ENCODE measurements at regions not wholly inside any gene's neighbourhood (a gene's known extent, or its start where the extent isn't known, plus 50 kb on each side); places are given as distances from the start of the nearest gene placed in this dataset.

DNA sequence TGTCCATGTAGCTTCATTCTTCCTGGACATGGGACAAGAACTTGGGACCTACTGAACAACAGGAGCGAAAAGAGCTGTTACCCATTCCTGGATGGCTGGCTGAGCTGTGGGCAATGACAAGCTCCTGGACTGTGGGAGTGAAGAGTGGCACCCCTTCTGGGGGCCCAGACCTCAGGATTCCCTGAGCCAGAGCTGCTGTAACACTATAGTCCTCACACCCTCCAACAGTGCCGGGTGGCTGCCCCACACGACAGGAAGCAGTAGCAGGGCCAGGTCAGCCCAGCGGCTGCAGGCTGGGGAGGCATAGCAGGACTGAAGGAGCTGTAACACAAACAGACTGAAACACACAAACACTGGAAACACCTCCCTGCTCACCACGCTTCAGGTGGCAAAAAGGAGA, 169.7 kb upstream of the IRX2 start:
- Histone ChIP-seq H3K4me3 (ENCODE audit: low read depth, low read length) (no peak overlapping the region), H3K27me3 (replicated peaks) (no peaks in the 10 kb centered on the region), H3K27ac (no peak overlapping the region), H3K36me3 (replicated peaks) (no peaks in the 10 kb centered on the region)
- DNase-seq = no peak
- in situ Hi-C loops (cut with HindIII; ENCODE audit: low pct_ligation_motif_present, low sequenced_read_pairs) = no loop called here
- TF ChIP-seq, protein P1, sequence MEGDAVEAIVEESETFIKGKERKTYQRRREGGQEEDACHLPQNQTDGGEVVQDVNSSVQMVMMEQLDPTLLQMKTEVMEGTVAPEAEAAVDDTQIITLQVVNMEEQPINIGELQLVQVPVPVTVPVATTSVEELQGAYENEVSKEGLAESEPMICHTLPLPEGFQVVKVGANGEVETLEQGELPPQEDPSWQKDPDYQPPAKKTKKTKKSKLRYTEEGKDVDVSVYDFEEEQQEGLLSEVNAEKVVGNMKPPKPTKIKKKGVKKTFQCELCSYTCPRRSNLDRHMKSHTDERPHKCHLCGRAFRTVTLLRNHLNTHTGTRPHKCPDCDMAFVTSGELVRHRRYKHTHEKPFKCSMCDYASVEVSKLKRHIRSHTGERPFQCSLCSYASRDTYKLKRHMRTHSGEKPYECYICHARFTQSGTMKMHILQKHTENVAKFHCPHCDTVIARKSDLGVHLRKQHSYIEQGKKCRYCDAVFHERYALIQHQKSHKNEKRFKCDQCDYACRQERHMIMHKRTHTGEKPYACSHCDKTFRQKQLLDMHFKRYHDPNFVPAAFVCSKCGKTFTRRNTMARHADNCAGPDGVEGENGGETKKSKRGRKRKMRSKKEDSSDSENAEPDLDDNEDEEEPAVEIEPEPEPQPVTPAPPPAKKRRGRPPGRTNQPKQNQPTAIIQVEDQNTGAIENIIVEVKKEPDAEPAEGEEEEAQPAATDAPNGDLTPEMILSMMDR (IDR thresholded peaks at IDR 0.05; ENCODE audit: low read depth, low read length, missing control alignments) = no peak

- DNase-seq = no peak
- in situ Hi-C loops (cut with HindIII; ENCODE audit: low pct_ligation_motif_present, low sequenced_read_pairs) = no loop called here
Measured at GRCh38 chr5:2920312-2920711, 168.8 kb upstream of the IRX2 start.

DNA sequence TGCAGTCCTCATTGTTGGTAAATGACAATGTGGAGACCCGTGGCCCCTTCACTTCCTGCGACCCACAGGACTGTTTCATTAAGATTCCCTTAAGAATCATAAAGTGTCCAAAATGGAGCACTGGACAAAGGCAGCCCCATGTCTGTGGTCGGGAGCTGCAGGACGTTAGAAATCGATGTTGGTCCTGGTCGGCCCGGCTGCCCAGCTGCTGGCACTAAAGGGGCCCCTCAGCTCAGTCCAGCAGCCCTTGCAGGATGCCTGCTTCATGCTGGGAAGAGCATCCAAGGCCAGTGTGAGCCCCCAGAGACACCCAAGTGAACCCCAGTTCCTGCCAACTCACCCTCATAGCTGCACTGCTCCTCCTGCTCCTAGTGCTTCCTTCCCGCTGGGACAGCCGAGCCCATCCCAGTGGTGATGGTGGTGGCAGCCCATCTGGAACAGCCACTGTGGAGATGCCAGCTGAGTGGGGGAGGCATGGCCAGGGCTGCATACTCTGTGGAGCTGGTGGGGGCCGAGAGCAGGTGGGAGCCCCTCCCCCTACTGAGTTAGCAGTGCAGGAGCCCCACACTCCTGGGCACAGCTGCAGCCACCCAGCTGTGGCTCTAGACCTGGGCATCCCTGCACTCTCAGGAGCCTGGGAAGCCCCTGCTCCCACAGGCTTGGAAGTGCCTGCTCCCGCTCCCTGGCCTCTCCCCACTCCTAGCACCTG, 168.0 kb upstream of the IRX2 start:
- in situ Hi-C loops (cut with HindIII; ENCODE audit: low pct_ligation_motif_present, low sequenced_read_pairs) = no loop called here
- DNase-seq = no peak
- TF ChIP-seq, protein P1 (IDR thresholded peaks at IDR 0.05; ENCODE audit: low read depth, low read length, missing control alignments) = no peak

More at GRCh38 chr5:2920312-2920711, 168.8 kb upstream of the IRX2 start:
- Histone ChIP-seq H3K27me3 (replicated peaks) (no peaks in the 10 kb centered on the region), H3K27ac (no peak overlapping the region), H3K4me3 (ENCODE audit: low read depth, low read length) (no peak overlapping the region), H3K36me3 (replicated peaks) (no peaks in the 10 kb centered on the region)
- TF ChIP-seq, protein P1 (IDR thresholded peaks at IDR 0.05; ENCODE audit: low read depth, low read length, missing control alignments) = no peak

GRCh38 chr5:2917524-2917923, 166.0 kb upstream of the IRX2 start:
- no peak overlapping the region for H3K4me3 ChIP-seq (ENCODE audit: low read depth, low read length)
- DNase-seq = no peak
- no peaks in the 10 kb centered on the region for H3K36me3 ChIP-seq (replicated peaks)
- in situ Hi-C loops (cut with HindIII; ENCODE audit: low pct_ligation_motif_present, low sequenced_read_pairs) = no loop called here
- TF ChIP-seq, protein P1 (IDR thresholded peaks at IDR 0.05; ENCODE audit: low read depth, low read length, missing control alignments) = no peak
- H3K27ac ChIP-seq = no peak overlapping the region
- H3K27me3 ChIP-seq (replicated peaks) = no peaks in the 10 kb centered on the region

More for the DNA sequence above, 168.0 kb upstream of the IRX2 start:
- Histone ChIP-seq H3K27ac (no peak overlapping the region), H3K27me3 (replicated peaks) (no peaks in the 10 kb centered on the region), H3K4me3 (ENCODE audit: low read depth, low read length) (no peak overlapping the region), H3K36me3 (replicated peaks) (no peaks in the 10 kb centered on the region)

DNA sequence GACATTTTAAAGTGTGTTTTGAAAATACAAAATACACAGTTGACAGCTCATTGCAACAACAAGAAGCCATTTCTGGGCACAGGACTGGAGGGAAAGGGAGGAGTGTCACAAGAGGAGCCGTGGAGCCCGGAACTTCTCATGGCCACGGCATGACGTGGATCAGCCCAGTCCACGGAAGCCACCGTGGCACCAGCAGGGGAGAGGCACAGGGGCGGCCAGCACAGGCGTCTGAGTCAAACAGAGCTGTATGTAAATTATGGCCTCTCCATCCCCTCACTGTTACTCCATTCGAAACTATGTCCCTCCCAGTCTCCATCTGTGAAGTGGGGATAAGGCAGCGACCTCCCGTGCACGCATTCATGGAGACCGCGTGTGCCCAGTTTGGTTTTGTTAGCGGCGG, 165.6 kb upstream of the IRX2 start:
- Histone ChIP-seq H3K27me3 (replicated peaks) (no peaks in the 10 kb centered on the region), H3K27ac (no peak overlapping the region), H3K36me3 (replicated peaks) (no peaks in the 10 kb centered on the region), H3K4me3 (ENCODE audit: low read depth, low read length) (no peak overlapping the region)
- TF ChIP-seq, protein P1 (IDR thresholded peaks at IDR 0.05; ENCODE audit: low read depth, low read length, missing control alignments) = no peak
- DNase-seq = no peak
- in situ Hi-C loops (cut with HindIII; ENCODE audit: low pct_ligation_motif_present, low sequenced_read_pairs) = no loop called here
